ENCODE measurements at regions not wholly inside any gene's neighbourhood (a gene's known extent, or its start where the extent isn't known, plus 50 kb on each side); places are given as distances from the start of the nearest gene placed in this dataset.

- DNase-seq: no peak
Measured at GRCh38 chr6:139877828-139878405, 503.5 kb upstream of the CITED2 start.

DNA sequence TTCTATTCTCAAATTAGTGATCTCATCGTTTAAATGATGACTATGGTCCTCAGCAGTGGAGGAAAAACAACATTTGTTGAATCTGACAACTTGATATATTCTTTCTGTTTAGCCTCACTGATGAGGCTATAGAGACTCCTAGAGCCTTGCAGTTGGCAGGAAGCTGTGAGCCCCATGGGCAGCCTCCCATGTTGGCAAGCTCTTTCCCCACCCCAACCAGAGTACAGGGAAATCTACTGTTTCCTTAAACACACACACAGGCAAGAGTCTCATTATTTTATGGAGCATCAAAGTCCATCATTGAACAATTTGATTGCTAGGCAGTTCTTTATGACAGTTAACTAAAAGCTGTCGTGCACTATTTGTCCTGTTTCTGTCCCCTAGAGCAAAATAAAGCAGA is 498.2 kb upstream of the CITED2 start:
- no peak for DNase-seq

DNA sequence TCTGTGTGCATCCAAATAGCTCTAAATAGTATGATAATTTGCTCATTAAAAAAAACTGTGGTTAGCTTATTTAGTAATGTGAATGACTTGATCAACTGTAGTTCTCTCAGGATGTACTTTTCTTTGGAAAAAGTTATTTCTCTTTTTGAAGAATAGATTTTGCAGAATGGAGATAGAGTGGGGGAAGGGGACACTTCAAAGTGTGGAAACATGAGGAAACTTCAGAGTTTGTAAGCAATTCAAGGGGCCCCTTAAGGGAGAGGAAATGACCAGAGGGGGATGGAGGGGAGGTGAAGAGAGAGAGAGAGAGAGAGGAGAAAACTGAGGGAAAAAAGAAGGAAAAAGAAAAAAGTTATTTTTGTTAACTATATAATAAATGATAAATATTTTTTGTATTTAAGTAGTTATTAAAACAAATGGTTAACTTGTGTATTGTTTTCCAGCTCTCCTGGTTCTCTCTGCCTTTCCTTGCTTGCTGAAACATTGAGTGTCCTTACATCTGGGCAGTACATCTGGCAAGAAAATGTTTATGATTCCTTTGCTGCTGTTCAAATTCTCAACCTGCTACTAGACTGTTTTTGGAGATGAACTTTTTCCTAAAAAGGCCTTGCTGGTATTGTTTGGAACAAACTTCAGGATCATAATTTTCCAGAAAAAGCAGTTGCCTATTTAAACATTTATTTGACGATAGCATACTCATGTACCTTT is 497.5 kb upstream of the CITED2 start:
- DNase-seq: no peak

DNA sequence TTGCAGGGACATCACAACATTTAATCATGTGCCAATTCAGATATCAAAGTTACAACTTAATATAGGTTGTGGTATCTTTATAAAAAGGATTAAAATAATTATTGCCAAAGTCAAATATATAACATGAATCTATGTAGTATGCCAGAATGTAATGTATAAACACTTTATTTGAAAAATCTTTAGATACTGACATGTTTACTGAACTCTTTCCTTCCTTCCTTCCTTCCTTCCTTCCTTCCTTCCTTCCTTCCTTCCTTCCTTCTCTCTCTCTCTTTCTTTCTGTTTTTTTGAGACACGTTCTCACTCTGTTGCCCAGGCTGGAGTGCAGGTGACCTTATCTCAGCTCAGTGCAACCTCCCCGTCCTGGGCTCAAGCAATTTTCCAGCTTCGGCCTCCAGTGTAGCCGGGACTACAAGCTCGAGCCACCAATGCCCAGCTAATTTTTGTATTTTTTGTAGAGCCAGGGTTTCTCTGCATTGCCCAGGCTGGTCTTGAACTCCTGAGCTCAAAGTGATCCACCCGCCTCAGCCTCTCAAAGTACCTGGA is 496.8 kb upstream of the CITED2 start:
- no peak for DNase-seq

GRCh38 chr6:139868576-139868975 is 494.1 kb upstream of the CITED2 start:
- no peak for DNase-seq

- no peak for DNase-seq
Measured at GRCh38 chr6:139863964-139864363, 489.5 kb upstream of the CITED2 start.

DNA sequence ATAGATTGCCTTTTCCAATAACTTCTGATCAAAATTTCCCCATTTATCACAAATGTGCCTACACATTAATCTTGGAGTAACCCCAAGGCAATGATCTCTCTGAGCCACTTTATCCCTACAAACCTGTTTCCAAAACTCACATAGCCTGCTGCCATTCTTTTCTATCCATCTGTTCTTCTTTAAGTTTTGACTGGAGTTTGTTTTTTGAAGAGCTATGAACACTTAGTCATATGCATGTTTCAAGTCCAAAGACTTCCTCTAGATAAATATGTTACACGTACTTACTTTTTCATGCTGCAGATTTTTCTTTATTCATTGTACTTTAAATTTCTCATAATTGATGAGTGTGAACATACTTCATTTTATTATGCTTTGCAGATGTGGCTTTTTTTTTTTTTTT is 488.9 kb upstream of the CITED2 start:
- no peak for DNase-seq

DNA sequence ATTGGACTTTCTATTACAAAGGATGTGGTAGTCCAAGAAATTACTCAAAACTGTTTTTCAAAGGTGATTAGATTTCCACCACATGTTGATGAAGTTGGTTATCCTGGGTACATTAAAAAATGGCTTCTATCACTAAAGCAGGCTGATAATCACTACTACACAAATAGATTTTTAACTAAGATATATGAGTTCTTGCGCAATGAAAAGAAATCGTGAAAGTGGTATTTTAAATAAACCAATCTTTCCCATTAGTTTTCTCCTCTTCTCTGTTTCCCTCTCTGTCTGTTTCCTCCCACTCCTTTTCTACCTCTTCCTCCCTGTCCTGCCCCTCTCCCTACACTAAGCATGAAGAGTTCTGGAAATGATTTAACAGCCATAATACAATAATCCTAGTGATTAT is 487.9 kb upstream of the CITED2 start:
- no peak for DNase-seq

- no peak for DNase-seq
Measured at GRCh38 chr6:139860203-139860602, 485.8 kb upstream of the CITED2 start.

DNA sequence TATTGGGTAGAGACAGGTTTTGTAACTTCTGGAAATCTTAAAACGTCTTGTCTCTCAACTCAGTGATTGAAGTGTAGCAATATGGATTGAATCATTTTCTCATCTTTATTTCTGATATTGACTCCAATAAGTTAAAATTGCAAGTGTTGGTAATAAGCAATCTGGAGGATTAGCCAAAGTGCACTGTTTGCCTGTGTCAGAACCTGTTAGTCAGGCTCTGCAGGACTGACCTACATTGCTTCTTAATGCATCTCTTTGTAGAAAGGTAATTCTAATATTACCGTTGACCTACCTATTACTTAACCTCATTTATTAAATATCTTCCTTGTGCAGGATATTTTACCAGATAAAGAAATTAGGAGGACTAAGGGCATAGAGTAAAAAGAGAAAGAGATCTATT is 484.0 kb upstream of the CITED2 start:
- DNase-seq: no peak

- DNase-seq: no peak
Measured at GRCh38 chr6:139857143-139857542, 482.7 kb upstream of the CITED2 start.

GRCh38 chr6:139856562-139856961 is 482.1 kb upstream of the CITED2 start:
- no peak for DNase-seq

DNA sequence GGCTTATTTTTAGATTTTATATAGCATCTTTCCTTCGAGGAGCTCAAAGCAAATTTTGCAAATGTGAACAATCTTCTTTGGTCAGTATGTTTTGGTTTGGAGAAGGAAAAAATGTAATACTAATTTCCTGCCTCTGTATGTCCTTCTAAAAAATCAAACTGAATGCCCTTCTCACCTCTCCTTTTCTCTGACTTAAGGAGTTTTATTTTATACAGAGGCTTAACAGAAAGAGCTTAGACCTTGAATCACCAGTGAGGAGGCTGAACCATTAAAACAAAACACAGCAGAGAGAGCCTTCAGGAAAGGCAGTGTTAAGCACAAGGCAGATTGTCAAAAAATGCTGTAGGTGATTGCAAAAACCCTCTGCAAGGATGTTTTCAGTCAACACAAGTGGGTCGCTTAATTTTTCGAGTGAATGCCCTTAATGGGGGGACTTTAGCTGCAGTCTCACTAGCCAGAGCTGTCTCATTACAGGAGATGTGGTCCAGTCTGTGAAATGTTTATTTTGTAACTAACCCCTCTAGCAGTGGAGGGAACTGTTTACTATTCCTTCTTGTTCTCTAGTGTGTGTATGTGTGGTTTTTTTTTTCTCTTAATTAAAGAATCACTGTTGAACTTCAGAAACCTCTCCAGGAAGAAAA is 481.3 kb upstream of the CITED2 start:
- no peak for DNase-seq

DNA sequence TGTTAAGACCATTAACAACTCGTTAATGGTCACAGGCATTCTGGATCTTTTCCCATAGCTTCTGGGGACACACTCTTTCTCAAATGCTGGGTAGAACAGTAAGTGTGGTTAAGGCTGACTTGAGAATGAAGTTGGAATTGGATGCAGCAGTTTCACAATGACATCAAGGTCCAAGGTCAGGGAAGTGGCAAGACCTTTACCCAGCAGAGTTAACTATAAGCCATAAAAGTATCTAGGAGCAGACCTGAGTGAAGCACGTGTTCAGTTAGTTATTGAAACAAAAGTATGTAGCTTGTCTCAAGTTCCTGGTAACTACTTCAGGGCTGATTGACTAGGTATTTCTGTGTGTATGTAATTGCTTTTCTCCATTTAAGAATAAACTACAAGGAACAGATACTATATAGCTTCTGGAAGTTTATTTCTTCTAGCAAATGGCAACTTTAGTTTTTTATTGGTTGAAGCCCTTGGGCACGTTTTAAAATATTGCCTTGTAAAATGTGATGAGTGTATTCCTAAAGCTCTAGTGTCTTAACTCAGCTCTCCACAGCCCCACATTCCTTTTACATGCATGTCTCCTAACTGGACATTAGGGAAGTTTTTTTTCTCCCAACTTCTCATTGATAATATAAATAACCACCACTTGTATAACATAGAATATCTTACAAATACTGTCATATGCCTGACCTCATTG is 479.0 kb upstream of the CITED2 start:
- DNase-seq: no peak

GRCh38 chr6:139852488-139853140 is 478.2 kb upstream of the CITED2 start:
- DNase-seq: no peak

DNA sequence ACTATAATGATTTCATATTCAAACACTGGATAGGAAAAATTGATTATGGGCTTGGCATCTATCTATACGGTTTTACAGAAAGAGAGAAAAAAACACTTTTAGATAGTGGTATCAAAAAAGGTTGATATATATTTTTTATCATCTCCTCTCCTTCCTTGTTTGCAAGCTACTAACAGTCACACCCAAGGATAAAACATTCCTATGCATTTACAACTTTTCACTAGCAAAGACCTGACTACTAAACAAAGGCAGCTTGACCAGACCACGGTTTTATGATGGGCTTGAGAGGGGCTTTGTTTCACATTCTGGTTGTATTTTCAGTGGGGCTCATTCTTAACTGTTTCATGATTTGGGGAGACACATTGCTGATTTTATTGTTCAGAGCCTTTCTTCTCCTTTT is 477.6 kb upstream of the CITED2 start:
- DNase-seq: no peak

DNA sequence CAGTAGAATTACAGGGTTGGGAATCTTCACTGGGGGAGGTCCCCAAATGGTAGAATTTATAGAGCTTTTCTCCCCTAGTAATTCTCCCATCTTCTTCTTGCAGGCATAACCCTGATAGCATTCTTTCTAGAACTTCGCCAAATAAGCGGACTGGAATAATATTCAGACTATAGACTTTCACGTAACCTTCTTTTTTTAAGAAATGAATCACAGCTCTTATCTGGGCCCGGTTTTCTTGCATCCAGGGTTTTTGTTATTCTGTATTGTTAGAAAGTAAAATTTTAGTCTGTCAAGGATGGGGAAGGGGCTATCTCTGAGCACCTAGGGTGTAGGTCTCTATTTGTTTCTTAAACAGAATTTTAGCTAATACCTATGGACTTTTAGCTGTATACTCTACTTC is 476.8 kb upstream of the CITED2 start:
- no peak for DNase-seq

GRCh38 chr6:139850512-139850911 is 476.1 kb upstream of the CITED2 start:
- no peak for DNase-seq

- no peak for DNase-seq
Measured at GRCh38 chr6:139847457-139847813, 473.0 kb upstream of the CITED2 start.

DNA sequence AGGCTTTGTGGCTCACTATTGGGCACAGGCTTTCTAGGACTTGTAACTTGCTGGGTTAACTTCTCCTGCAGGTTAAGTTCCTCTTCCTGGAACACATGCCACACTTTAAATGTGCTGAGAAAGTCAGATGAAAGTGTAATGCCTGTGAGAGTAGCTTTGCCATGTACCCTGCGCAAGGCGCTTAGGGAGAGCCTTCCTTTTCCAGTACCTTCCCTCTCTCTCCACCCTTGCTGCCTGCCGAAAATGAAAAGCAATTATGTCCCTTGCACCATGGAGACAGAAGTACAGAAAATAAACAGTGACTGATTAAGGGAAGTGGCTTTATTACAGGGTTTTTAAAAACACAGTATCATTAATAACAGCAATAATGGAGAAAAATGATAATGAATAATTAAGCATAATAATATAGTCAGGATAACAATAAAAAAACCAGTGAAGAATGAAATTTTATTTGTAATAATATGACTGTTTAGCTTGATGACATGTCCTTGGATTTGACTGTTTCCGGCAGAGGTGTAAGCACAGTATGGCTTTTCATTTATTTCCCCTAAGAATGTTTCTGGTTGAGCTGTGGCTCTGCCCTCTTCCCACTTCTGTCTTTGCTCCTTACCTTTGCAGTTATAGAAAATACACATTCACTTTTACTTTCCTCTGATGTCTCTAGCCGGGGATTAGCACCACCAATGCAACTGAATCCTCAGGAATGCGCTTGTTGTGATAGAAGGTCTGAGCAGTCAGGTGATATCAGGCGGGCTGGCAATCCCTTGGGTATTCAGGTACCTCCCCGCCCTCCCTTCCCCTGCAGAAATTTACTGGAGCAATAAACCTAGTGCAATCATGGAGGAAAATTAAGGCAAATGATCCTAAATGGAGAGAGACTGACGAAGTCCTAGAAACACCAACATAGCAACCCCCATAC is 472.3 kb upstream of the CITED2 start:
- DNase-seq: no peak

DNA sequence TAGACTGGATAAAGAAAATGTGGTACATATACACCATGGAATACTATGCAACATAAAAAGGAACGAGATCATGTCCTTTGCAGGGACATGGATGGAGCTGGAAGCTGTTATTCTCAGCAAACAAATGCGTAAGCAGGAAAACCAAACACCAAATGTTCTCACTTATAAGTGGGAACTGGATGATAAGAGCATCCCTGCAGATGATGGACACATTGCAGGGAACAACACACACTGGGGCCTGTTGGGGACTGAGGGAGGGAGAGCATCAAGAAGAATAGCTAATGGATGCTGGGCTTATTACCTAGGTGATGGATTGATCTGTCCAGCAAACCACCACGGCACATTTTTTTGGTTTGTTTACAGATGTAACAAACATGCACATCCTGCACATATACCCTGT is 470.5 kb upstream of the CITED2 start:
- DNase-seq: no peak

- no peak for DNase-seq
Measured at GRCh38 chr6:139841794-139842215, 467.4 kb upstream of the CITED2 start.
